ENCODE measurements at regions not wholly inside any gene's neighbourhood (a gene's known extent, or its start where the extent isn't known, plus 50 kb on each side); places are given as distances from the start of the nearest gene placed in this dataset.

GRCh38 chr12:4169531-4169930 lies 104.0 kb upstream of the CCND2 start:
- H3K36me3 ChIP-seq (ENCODE audit: low read length) = no peaks in the 10 kb centered on the region

GRCh38 chr12:4168036-4168435 lies 105.5 kb upstream of the CCND2 start:
- H3F3A ChIP-seq (ENCODE audit: insufficient read depth) = no peaks in the 10 kb centered on the region

More at GRCh38 chr12:4169531-4169930, 104.0 kb upstream of the CCND2 start:
- Histone ChIP-seq H3K27ac (ENCODE audit: low read depth, low read length) (no peak overlapping the region), H3K9me2 (replicated peaks; ENCODE audit: insufficient read depth, low read length) (no peaks in the 10 kb centered on the region), H3F3A (ENCODE audit: insufficient read depth) (no peaks in the 10 kb centered on the region), H2AFZ (ENCODE audit: low read depth, low read length, severe bottlenecking) (no peak overlapping the region), H3K79me2 (ENCODE audit: insufficient read depth, low read length) (no peaks in the 10 kb centered on the region), H3K27me3 (ENCODE audit: low read length) (no peaks in the 10 kb centered on the region), H3K4me2 (ENCODE audit: low read depth, low read length, poor library complexity, severe bottlenecking) (no peak overlapping the region), H4K20me1 (ENCODE audit: low read depth, low read length) (no peaks in the 10 kb centered on the region), H3K4me3 (ENCODE audit: insufficient read depth, low read length, poor library complexity, severe bottlenecking) (no peak overlapping the region), H3K9me3 (ENCODE audit: insufficient read depth, low read length) (no peaks in the 10 kb centered on the region), H3K9ac (ENCODE audit: low read length) (no peak overlapping the region)
- no peak for TF ChIP-seq EZH2phosphoT487 (conservative IDR thresholded peaks at IDR 0.05; ENCODE audit: low read length)

GRCh38 chr12:4164559-4165558 lies 108.7 kb upstream of the CCND2 start:
- no peaks in the 10 kb centered on the region for H3F3A ChIP-seq (ENCODE audit: insufficient read depth)
- H4K20me1 ChIP-seq (ENCODE audit: low read depth, low read length) = no peaks in the 10 kb centered on the region
- H3K4me3 ChIP-seq (ENCODE audit: insufficient read depth, low read length, poor library complexity, severe bottlenecking) = no peak overlapping the region
- H3K36me3 ChIP-seq (ENCODE audit: low read length) = no peaks in the 10 kb centered on the region
- no peak overlapping the region for H3K27ac ChIP-seq (ENCODE audit: low read depth, low read length)
- no peak overlapping the region for H3K9ac ChIP-seq (ENCODE audit: low read length)
- TF ChIP-seq EZH2phosphoT487 (conservative IDR thresholded peaks at IDR 0.05; ENCODE audit: low read length) (no peak), CTCF (IDR thresholded peaks at IDR 0.05; ENCODE audit: insufficient read depth, low read length, poor library complexity, severe bottlenecking) (no peak)
- H3K79me2 ChIP-seq (ENCODE audit: insufficient read depth, low read length) = no peaks in the 10 kb centered on the region
- no peaks in the 10 kb centered on the region for H3K9me2 ChIP-seq (replicated peaks; ENCODE audit: insufficient read depth, low read length)
- no peaks in the 10 kb centered on the region for H3K9me3 ChIP-seq (ENCODE audit: insufficient read depth, low read length)
- H3K4me2 ChIP-seq (ENCODE audit: low read depth, low read length, poor library complexity, severe bottlenecking) = no peak overlapping the region
- H2AFZ ChIP-seq (ENCODE audit: low read depth, low read length, severe bottlenecking) = no peak overlapping the region
- no peaks in the 10 kb centered on the region for H3K27me3 ChIP-seq (ENCODE audit: low read length)

More at GRCh38 chr12:4168036-4168435, 105.5 kb upstream of the CCND2 start:
- Histone ChIP-seq H3K9me3 (ENCODE audit: insufficient read depth, low read length) (no peaks in the 10 kb centered on the region), H3K79me2 (ENCODE audit: insufficient read depth, low read length) (no peaks in the 10 kb centered on the region), H3K27ac (ENCODE audit: low read depth, low read length) (no peak overlapping the region), H2AFZ (ENCODE audit: low read depth, low read length, severe bottlenecking) (no peak overlapping the region), H3K9me2 (replicated peaks; ENCODE audit: insufficient read depth, low read length) (no peaks in the 10 kb centered on the region), H3K36me3 (ENCODE audit: low read length) (no peaks in the 10 kb centered on the region), H4K20me1 (ENCODE audit: low read depth, low read length) (no peaks in the 10 kb centered on the region), H3K9ac (ENCODE audit: low read length) (no peak overlapping the region), H3K27me3 (ENCODE audit: low read length) (no peaks in the 10 kb centered on the region), H3K4me3 (ENCODE audit: insufficient read depth, low read length, poor library complexity, severe bottlenecking) (no peak overlapping the region), H3K4me2 (ENCODE audit: low read depth, low read length, poor library complexity, severe bottlenecking) (no peak overlapping the region)
- TF ChIP-seq EZH2phosphoT487 (conservative IDR thresholded peaks at IDR 0.05; ENCODE audit: low read length) = no peak
- TF ChIP-seq CTCF (IDR thresholded peaks at IDR 0.05; ENCODE audit: insufficient read depth, low read length, poor library complexity, severe bottlenecking) = no peak

- no peak overlapping the region for H2AFZ ChIP-seq (ENCODE audit: low read depth, low read length, severe bottlenecking)
- H3K36me3 ChIP-seq (ENCODE audit: low read length) = no peaks in the 10 kb centered on the region
- no peak overlapping the region for H3K9ac ChIP-seq (ENCODE audit: low read length)
- no peaks in the 10 kb centered on the region for H3K9me3 ChIP-seq (ENCODE audit: insufficient read depth, low read length)
- no peaks in the 10 kb centered on the region for H3K27me3 ChIP-seq (ENCODE audit: low read length)
- no peaks in the 10 kb centered on the region for H4K20me1 ChIP-seq (ENCODE audit: low read depth, low read length)
- H3F3A ChIP-seq (ENCODE audit: insufficient read depth) = no peaks in the 10 kb centered on the region
- H3K4me3 ChIP-seq (ENCODE audit: insufficient read depth, low read length, poor library complexity, severe bottlenecking) = no peak overlapping the region
- no peak overlapping the region for H3K27ac ChIP-seq (ENCODE audit: low read depth, low read length)
- no peak overlapping the region for H3K4me2 ChIP-seq (ENCODE audit: low read depth, low read length, poor library complexity, severe bottlenecking)
- TF ChIP-seq CTCF (IDR thresholded peaks at IDR 0.05; ENCODE audit: insufficient read depth, low read length, poor library complexity, severe bottlenecking) = no peak
- no peak for TF ChIP-seq EZH2phosphoT487 (conservative IDR thresholded peaks at IDR 0.05; ENCODE audit: low read length)
- H3K79me2 ChIP-seq (ENCODE audit: insufficient read depth, low read length) = no peaks in the 10 kb centered on the region
- no peaks in the 10 kb centered on the region for H3K9me2 ChIP-seq (replicated peaks; ENCODE audit: insufficient read depth, low read length)
These were observed 109.4 kb upstream of the CCND2 start for GRCh38 chr12:4164188-4164558.

Data from SU-DHL-6 (cell line).